ENCODE measurements at regions not wholly inside any gene's neighbourhood (a gene's known extent, or its start where the extent isn't known, plus 50 kb on each side); places are given as distances from the start of the nearest gene placed in this dataset.
A peak's percentile ranks its signal among the peaks of the same experiment; 100 is the strongest.
"Not testable (repeated sequence)": the region's sequence is repeated elsewhere in the genome, so short reads cannot be mapped to it uniquely, and the experiment has no call there.

DNA sequence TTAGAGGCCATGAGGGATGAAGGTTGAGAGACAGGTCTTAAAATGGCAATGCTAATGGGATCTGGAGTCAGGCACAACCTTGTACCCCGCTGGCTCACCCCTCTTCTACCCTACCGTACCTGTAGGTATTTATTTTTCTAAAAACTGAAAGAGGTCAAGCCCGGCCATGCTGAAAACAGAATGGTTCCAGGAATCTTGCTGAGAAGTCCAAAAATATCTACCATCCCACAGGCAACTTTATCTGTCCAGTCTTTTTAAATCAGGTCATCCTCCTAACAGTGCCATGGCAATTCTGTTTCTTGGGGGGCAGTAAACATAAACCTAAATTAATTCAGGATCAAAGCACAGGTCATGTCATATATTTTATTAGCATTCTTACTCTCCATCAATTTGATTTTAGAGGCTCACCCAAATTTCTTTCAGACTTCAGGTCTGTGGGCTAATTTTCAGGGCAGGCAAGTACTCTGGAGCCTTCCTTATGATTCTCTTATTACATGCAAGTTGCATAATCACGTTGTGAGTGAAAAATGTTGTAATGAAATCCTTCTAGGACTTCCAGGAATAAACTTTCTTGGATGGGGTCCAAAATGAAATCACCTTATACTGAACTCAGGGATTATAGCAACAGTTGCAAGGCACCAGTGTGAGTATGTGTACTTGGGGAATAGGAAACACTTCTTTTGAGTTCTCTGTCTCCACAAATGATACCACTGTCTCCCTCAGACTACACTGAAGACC, 102.7 kb upstream of the NREP start:
- DNase-seq: no peak

DNA sequence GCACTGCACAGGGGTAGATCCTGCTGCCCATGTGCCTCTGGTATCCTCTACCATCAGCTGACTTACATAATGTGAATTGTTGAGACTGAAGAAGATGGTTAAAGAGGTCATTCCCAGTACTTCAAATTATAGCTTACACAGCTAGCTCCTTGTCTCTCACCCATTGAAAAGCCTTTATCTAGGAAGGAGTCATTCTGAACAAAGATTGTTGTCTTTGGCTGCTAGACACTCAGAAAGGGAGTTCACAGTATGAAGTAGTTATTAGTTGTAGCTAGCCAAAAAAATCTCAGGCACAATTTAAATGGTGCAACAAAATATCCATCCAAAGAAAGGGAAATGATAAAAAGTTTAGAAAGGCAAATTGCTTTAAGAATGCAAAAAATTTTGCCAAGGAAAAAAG, 102.0 kb upstream of the NREP start:
- no peak for DNase-seq

DNA sequence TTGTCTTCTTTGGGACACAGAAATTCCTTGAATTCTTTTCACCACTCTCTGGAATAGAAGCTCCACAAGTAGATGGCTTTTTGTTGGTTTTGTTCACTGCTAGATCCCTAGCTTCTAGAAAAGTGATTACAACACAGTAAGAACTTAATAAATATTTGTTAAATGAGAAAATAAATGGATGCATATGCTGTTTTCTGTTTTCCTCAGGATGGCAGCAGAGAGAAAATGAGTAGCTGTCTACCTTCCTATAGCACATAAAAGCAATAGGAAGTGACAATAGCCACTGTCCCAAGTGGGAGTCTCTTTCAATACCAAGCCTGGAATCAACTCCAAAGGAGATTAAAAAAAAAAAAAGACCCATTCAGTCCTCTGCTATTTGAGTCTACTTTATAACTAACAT, 100.6 kb upstream of the NREP start:
- no peak for DNase-seq

DNA sequence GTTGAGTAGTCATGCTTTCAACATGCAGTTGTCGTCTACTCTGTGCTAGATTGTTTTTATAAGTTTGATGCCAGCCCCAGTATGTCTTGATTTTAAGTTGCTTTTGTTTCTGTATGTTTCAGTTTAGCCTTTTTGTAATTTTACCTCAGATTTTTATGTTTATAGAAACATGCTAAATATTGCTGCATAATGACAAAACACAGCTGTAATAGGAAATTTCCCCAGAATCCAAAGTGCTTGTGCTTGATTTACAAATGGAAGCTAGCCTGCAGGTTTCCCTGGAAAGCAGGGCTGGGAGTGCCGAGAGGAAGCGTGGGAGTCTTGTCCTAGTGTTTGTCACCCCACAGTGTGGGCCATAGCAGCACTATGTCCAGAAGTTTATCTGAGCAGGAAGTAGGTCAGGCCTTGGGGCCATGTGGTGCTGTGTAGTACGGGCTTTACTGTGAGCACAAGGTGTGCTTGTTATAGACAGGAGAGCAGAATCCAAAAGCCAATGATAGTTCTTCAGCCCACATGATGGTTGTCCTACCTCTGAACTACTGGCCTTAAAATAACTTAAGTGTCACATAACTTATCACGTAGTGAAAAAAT, 100.0 kb upstream of the NREP start:
- DNase-seq: no peak

DNA sequence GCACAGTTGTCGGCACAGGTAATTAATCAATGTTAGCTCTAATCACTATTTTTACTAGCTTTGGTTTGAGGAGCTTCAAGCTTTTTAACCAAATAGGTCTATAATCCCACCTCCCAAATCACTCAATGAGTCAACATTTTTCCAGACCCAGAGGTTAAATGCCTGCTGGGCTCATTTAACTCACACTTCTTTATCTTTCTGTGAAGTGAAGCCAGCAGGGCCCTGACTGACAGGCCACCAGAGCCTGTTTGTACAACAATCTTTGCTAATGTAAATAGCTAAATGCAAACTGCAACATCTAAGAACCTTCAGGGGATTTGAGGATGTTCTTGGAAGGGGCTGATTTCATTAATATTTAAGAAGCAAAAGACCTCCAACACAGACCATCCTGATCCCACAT, 98.4 kb upstream of the NREP start:
- peak; percentile 20 for DNase-seq

DNA sequence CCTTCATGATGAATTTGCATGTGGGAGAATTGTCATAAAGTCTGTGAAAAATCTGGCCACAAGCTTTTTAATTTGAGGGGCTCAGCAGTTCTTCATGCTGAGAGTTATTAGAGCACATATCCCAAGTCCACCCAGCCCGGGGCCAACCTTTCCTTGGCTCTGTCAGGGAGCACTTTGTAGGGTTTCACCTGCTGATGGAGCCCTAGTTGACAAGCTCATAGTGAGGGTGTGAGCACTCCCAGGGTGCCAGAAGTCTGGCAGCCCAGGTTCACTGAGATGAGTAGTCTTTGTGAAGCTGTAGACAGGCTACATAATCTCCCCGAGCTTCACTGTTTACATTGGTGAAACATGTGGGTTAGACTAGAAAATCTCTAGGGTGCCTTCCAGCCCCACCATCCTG, 97.2 kb upstream of the NREP start:
- DNase-seq: no peak

DNA sequence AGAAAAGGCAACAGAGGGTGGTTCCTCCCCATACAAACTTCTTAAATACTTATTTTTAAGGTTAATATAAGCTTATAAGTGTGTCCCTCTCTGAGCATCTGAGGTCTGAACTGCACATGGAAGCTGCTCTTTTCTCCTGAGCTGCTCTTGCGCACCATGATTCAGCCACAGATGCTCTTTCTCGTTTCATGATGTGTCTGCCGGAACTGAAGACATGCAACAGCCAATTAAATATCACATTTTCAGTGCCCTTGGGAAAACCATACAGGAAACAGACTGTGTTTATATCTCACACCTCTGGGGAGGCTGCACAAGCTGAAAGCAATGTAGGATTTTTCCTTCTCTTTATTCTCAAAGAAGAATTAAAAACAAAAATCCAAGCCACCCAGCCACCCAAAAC, 96.8 kb upstream of the NREP start:
- DNase-seq: no peak

DNA sequence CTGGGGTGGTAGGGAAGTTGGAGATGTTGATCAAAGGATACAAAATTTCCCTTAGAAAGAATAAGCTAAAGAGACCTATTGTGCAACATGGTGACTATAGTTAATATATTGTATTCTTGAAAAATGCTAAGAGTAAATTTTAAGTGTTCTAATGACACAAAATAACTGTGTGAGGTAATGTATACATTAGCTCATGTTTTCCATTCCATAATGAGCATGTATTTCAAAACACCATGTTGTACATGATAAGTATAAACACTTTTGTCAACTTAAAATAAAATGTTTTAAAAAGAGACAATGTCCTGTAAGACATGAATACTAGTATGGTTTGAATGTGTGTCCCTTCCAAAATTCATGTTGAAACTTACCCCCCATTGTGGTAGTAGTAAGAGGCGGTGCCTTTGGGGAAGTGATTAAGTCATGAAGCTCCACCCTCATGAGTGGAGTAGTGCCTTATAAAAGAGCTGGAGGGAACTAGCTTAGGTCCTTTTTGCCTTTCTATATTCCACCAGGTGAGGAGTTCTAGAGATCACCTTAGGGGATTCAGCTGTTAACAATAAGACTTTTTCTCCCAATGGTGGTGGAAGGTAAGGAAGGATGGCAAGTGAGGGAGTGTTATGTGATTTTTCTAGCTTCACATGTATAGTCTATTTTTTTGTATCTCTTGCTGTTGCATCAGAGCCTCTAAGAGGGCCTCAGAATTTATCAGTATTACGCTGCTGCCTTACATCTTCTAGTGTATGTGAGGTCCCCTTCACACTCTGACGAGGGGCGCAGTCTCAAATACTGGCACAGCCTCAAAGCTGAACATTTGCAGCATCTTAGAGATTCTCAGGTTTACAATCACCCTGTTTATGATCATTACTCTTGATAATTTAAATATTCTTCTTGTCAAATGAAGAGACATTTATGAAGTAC, 94.9 kb upstream of the NREP start:
- DNase-seq: no peak

DNA sequence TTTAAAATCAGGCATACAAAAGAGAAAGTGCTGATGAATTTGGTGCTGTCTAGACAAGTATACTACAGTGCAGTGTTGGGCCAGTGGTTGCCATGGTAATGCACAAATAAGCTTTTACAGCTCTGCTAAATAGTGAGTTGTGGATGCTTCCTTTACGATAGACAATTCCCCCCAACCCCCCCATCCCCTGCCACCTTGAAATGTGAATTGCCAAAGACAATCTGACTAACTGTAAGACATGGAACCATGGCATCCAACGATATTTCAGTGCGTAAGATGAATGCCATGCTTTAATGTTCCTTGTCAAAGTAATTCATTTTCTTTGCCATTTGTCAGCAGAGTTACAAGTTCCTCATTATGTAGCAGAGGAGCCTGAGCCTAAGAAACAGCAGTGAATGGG, 91.5 kb upstream of the NREP start:
- no peak for DNase-seq

DNA sequence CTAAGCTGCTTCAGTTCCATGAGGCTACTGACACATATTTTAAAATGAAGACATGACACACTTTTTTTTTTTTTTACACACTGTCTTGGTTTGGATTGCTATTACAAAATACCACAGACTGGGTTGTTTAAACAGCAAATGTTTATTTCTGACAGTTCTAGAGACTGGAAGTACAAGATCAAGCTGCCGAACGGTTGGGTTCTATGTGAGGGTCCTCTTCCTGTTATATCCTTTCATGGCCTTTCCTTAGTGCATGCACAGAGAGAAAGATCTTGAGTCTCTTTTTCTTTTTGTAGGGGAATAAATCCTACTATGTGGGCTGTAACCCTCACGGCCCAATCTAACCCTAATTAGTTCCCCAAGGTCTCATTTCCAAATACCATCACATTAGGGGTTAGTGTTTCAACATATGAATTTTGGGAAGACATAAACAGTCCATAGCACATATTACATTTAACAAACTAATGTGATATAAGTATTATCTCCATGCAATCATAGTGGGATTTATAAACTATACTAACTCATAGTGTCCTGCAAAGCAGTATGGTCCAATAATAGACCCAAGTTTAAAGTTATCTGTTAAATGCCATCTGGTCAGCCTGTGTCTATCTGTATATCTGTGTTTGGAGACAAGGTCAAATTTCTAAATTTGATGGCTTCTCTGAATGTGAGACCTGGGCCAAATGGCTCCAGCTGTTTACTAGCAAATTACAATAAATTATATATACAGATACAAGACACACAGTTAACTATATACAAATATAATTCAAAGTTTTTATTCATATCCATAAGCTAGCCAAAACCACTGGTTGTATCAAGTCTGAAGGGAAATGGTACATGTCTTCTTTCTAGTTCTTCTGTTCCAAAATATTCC, 90.3 kb upstream of the NREP start:
- DNase-seq: no peak

DNA sequence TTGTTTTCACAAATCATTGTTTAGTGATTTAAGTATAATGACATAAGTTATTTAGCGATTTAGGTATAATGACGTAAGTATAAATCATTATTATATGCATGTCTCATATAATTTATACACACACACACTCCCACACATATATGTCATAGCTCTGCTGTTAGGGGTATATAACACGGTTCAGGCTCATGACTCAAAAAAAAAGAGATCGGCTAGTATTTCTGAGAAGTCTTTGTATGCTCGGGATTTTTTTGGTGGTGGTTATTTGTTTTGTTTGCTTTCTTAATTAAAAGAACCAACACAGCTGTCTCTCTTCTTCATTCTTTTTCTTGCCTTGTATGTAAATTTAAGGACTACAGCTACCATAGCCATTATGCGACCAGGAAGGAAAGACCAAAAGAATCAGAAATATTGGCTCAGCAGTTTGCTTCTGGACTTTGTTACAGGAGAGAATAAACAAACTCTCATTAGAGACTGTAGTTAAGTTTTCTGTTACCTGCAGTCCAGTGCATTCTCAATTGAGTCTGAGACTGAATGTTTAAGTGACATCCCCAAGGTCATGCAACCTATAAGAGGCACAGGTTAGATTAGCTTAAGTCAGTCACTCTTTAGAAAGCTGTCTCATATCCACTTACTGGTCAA, 83.2 kb upstream of the NREP start:
- DNase-seq: no peak

DNA sequence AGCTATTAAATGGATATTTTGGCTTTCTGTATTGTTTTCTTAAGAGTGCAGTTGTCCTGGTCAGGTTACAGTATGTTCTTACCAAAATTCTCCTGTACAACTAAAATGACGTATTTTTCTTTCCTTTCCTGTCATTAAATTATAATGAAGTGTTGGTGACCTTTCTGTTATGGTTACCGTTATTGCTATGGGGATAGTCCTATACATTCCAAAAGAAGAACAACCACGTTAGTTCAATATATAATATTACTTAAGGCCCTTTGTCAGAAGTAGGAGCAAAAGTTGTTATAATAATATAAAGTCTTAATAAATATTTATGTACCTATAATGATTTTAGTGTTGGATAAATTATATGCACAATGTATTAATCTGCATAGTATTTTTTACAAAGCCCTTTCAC, 82.4 kb upstream of the NREP start:
- DNase-seq: no peak

DNA sequence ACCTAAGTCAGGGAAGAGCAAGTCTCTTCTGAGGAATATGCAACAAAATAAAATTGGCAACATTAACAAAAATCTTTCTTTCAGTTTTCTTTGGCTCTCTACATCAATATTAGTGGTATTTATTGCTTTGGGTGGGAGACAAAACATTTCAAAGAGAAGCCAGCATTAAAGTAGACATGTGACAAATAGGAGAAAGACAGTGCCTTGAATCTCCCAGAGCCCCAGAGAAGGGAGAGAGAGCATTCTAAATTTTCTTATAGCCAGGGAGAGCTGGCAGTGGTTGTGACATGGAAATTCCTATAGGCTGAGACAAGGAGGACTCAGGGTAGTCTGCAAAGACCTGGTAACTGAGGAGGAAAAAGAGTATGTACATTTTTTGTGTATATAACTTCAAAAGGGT, 79.4 kb upstream of the NREP start:
- no peak for DNase-seq

DNA sequence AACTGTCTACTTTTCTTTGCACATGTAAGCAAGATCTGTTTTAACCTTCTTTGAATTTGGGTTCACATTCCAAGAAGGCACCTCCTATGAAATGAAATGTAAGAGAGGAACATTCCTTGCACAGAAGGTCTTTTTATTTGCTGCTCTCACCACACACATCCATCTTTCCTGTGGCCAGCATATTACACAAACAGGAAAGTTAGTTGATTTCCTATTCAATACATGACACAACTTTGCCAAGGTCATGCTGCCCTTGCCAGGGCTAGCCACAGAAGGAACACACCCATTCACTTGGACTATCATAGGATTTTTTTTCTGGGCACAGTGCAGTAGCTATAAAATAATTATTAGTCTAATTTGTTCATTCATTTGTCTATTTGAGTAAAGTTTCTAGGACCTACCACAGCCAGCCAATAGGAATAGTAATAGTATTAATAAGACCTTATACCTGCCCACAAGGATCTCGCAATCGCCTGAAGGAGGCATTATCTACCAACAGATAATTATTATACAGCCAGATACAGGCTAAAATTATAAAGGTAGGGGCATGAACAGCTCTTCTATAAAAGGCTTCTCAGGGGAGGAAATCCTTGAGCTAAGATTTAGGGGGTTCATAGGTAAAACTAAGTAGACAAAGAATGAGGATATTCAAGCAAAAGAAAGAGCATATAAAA, 78.1 kb upstream of the NREP start:
- no peak for DNase-seq

DNA sequence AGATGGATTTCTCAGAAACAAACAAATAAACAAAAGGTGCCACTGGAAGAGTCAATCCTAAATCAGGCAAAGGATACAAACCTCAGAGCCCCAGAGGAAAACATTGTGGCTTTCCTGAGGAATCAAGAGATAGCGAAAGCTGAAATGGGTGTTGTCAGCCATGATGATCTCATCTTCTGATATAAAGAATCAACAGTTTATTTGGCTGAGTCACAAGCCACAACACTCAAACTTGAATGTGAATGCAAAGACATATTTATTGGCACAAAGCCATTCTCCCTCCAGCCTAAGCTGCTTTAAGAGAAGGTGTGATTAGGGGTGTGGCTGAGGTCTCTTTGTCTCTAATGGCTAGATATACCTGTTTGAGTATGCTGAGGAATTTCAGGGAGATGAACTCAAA, 73.3 kb upstream of the NREP start:
- DNase-seq: no peak

DNA sequence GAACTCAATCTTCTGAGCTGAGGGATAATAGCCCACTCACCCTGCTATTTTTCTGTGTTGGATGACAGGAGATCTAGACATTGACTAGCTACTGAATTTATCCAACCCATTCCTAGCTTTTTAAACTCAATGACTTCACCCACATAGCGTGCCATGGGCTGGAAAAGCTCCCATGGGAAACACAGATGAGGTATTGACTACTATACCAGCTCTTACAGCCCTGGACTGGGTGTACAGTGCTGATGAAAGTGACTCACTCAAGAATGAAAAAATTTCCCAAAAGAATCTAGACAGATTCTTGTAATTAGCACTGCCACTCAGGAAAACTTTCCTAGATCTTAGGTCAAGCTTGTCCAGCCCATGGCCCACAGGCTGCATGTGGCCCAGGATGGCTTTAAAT, 72.7 kb upstream of the NREP start:
- DNase-seq: no peak

DNA sequence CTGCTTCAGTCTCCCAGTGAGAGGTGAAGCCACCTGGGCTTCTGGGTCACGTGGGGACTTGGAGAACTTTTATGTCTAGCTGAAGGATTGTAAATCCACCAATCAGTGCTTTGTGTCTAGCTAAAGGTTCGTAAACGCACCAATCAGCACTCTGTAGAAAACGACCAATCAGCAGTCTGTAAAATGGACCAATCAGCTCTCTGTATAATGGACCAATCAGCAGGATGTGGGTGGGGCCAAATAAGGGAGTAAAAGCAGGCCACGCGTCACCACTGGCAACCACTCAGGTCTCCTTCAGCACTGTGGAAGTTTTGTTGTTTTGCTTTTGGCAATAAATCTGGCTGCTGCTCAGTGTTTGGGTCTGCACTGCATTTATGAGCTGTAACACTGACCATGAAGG, 69.1 kb upstream of the NREP start:
- no peak for DNase-seq

DNA sequence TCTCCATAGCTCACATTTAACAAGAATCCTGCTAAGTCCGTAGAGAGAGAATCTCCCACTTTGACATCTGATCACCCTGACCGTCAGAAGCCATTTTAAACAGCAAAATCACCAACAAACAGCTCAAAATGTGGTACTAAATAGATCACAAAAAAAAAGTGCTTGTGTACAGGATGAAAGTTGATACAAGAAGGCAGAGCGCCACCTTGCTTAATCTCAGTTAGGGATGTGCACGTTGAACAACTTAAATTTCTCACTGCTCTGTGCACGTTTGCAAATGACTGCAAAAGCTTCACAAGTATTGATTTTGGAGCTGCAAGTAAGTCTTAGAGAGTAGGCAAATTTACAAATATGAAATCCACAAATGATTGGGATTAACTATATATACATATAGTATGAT, 63.1 kb upstream of the NREP start:
- DNase-seq: no peak

DNA sequence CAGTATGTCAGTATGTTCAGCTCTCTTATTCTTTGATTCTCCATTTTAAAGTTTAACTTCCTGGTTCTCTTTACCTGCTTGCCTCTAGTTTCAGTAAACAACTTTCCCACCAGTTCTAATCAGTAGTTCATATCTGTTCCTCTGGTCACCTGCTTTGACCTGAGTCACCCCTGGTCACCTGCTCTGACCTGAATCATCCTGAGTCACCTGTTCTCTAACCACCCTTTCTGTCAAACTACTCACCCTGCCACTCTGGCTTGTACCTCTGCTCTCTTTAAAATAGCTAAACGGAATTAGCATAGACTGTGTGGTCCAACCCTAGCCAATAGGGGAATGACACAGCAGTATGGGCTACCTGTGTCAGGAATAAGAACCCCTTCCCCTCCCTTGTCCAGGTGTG, 62.0 kb upstream of the NREP start:
- not testable (repeated sequence) for DNase-seq

DNA sequence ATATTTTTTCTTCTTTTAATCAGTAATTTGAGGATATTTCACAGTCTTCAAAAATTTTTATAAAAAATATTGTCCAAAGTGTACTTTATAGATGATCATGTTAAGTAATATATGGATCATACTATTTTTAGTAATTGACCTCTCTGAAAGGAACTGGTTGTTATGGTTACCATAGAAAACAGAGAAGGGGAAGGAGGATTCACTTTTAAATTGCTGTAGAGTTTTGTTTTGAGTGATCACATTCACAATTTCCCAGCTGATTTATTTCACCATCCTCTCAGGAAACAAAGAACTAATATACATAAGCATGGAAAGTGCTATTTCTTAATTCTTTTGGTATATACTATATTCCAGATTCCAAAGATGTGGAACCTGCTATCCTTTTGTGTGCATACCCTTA, 56.5 kb upstream of the NREP start:
- DNase-seq: no peak

DNA sequence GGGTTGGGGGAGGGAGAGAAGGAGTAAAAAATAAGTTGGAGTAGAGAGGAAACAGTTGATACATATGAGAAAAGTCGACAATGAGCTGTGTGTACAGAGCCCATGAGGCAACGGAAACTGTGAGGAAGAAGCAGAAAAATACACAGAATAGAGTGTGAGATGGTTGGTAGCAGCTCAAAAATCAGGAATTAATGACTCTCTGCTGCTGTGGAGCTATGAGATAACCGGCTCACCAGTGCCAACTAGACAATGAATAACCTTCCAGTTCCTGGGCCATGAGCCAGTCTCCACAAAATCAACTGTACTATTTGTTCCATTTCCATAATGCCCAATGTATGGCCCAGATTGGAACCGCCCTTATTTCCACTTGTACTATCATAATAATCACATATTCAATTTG, 53.1 kb upstream of the NREP start:
- no peak for DNase-seq

Measured in retina (tissue), 1 donor.